CD8-positive, alpha-beta memory T cell (primary cell): ENCODE measurements at regions not wholly inside any gene's neighbourhood (a gene's known extent, or its start where the extent isn't known, plus 50 kb on each side); places are given as distances from the start of the nearest gene placed in this dataset.

Experiments used
- CTCF ChIA-PET: fragments of 350-600 bp; sonication (Branson Sonifier 250); formaldehyde crosslinking; loops from one replicate; lab custom pipeline; 2021; ENCODE audit warnings: antibody characterized with exemption; lab: Charles Lee
- POLR2A ChIA-PET: fragments of 350-600 bp; sonication (Branson Sonifier 250); formaldehyde crosslinking; loops from one replicate; lab custom pipeline; 2021; ENCODE audit warnings: antibody characterized with exemption; lab: Charles Lee
- DNase-seq, 5 donors: peaks; one replicate each; pipeline versions ENCODE4 v3.0.0 to v3.0.0-alpha.2; 2020 to 2022; ENCODE audit warnings: mixed read lengths in 1 of 5
- H3K27ac ChIP-seq: one replicate; pipeline ENCODE4 v1.7.0; 2013; ENCODE audit warnings: low read depth, mild to moderate bottlenecking, low read length, moderate library complexity
- H3K27me3 ChIP-seq: 2 replicates; pipeline ENCODE4 v1.7.0; 2013; ENCODE audit warnings: low read length, mild to moderate bottlenecking; ENCODE audit not compliant: insufficient read depth, poor library complexity, severe bottlenecking
- H3K36me3 ChIP-seq: 2 replicates; pipeline ENCODE4 v1.7.0; 2013; ENCODE audit warnings: mild to moderate bottlenecking, low read length, moderate library complexity; ENCODE audit not compliant: insufficient read depth
- H3K4me1 ChIP-seq: 2 replicates; pipeline ENCODE4 v1.7.0; 2013; ENCODE audit warnings: mild to moderate bottlenecking, low read length, moderate library complexity; ENCODE audit not compliant: insufficient read depth
- H3K4me3 ChIP-seq: 2 replicates; pipeline ENCODE4 v1.7.0; 2013; ENCODE audit warnings: mild to moderate bottlenecking, low read length
- H3K9me3 ChIP-seq: 2 replicates; pipeline ENCODE4 v1.7.0; 2013; ENCODE audit warnings: mild to moderate bottlenecking, low read length
- H3K27ac Mint-ChIP-seq, 8 donors: one replicate each; pipeline ENCODE4 v1.8.0; 2020 to 2021; ENCODE audit warnings: mixed read lengths in 8 of 8, mild to moderate bottlenecking in 6 of 8, inconsistent platforms in 3 of 8, moderate library complexity in 3 of 8
- H3K27me3 Mint-ChIP-seq, 2 donors: one replicate each; pipeline ENCODE4 v1.8.0; 2020 to 2021; ENCODE audit warnings: mixed read lengths in 2 of 2, mild to moderate bottlenecking in 1 of 2, moderate library complexity in 1 of 2
- H3K36me3 Mint-ChIP-seq, 3 donors: one replicate each; pipeline ENCODE4 v1.8.0; 2020 to 2021; ENCODE audit warnings: mixed read lengths in 3 of 3, inconsistent platforms in 1 of 3, mild to moderate bottlenecking in 1 of 3
- H3K4me1 Mint-ChIP-seq, 3 donors: one replicate each; pipeline ENCODE4 v1.8.0; 2020 to 2021; ENCODE audit warnings: mixed read lengths in 3 of 3, inconsistent platforms in 1 of 3, mild to moderate bottlenecking in 1 of 3
- H3K4me3 Mint-ChIP-seq, 7 donors: one replicate each; pipeline ENCODE4 v1.8.0; 2020 to 2021; ENCODE audit warnings: mixed read lengths in 7 of 7, mild to moderate bottlenecking in 6 of 7, moderate library complexity in 4 of 7, inconsistent platforms in 2 of 7
- H3K9me3 Mint-ChIP-seq, 5 donors: one replicate each; pipeline ENCODE4 v1.8.0; 2020 to 2022; ENCODE audit warnings: mixed read lengths in 5 of 5, mild to moderate bottlenecking in 3 of 5, moderate library complexity in 2 of 5, inconsistent platforms in 1 of 5

DNA sequence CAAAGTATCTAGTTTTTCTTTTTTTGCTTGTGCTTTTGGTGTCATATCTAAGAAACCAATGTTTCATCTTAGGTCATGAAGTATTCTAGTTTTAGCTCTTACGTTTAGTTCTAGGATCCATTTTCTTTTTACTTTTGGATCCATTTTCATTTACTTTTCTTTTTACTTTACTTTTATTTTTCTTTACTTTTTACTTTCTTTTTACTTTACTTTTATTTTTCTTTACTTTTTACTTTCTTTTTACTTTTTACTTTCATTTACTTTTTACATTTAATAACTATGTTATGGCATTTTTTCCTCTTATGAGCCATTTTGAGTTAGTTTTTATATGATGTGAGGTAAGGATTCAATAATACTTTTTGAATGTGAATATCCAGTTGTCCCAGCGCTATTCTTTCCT is 213.4 kb downstream of the ZFP36L2 start:
- Histone ChIP-seq H3K27ac (no peak overlapping the region), H3K4me1 (peaks cover 6% of the 10 kb centered on the region), H3K36me3 (no peaks in the 10 kb centered on the region), H3K9me3 (no peaks in the 10 kb centered on the region), H3K27me3 (no peaks in the 10 kb centered on the region), H3K4me3 (no peak overlapping the region)
- H3K4me3 Mint-ChIP-seq: no peak overlapping the region
- no peak for DNase-seq
- peaks cover 0 to 1% (median 0%) of the 10 kb centered on the region in 5 donors for H3K9me3 Mint-ChIP-seq
- ChIA-PET CTCF (no interaction called here), POLR2A (no interaction called here)
- H3K27me3 Mint-ChIP-seq: peaks cover 0 to 11% of the 10 kb centered on the region in 2 donors
- peaks cover 1 to 12% (median 4%) of the 10 kb centered on the region in 3 donors for H3K4me1 Mint-ChIP-seq
- H3K36me3 Mint-ChIP-seq: peaks cover 0 to 12% (median 0%) of the 10 kb centered on the region in 3 donors
- H3K27ac Mint-ChIP-seq: no peak overlapping the region

GRCh38 chr2:43011158-43011491 is 215.3 kb downstream of the ZFP36L2 start:
- H3K36me3 ChIP-seq: no peaks in the 10 kb centered on the region
- no peaks in the 10 kb centered on the region for H3K27me3 ChIP-seq
- Mint-ChIP-seq H3K27ac (no peak overlapping the region), H3K4me1 (peaks cover 1 to 12% (median 4%) of the 10 kb centered on the region in 3 donors), H3K9me3 (peaks cover 0 to 2% (median 0%) of the 10 kb centered on the region in 5 donors), H3K4me3 (no peak overlapping the region), H3K36me3 (peaks cover 0 to 17% (median 0%) of the 10 kb centered on the region in 3 donors), H3K27me3 (peaks cover 0 to 10% of the 10 kb centered on the region in 2 donors)
- H3K27ac ChIP-seq: no peak overlapping the region
- POLR2A ChIA-PET: no interaction called here
- H3K4me3 ChIP-seq: no peak overlapping the region
- no peak for DNase-seq
- no peaks in the 10 kb centered on the region for H3K9me3 ChIP-seq
- peaks cover 6% of the 10 kb centered on the region for H3K4me1 ChIP-seq
- CTCF ChIA-PET: no interaction called here

GRCh38 chr2:43010438-43011157 is 215.8 kb downstream of the ZFP36L2 start:
- H3K9me3 Mint-ChIP-seq: peaks cover 0 to 2% (median 0%) of the 10 kb centered on the region in 5 donors
- no peak overlapping the region for H3K27ac ChIP-seq
- no peak overlapping the region for H3K27ac Mint-ChIP-seq
- H3K36me3 Mint-ChIP-seq: peaks cover 0 to 17% (median 0%) of the 10 kb centered on the region in 3 donors
- no peak overlapping the region for H3K4me3 Mint-ChIP-seq
- no peak overlapping the region for H3K4me3 ChIP-seq
- H3K9me3 ChIP-seq: no peaks in the 10 kb centered on the region
- no peak for DNase-seq
- peaks cover 1 to 12% (median 4%) of the 10 kb centered on the region in 3 donors for H3K4me1 Mint-ChIP-seq
- CTCF ChIA-PET: no interaction called here
- POLR2A ChIA-PET: no interaction called here
- peaks cover 6% of the 10 kb centered on the region for H3K4me1 ChIP-seq
- no peaks in the 10 kb centered on the region for H3K36me3 ChIP-seq
- H3K27me3 ChIP-seq: no peaks in the 10 kb centered on the region
- H3K27me3 Mint-ChIP-seq: peaks cover 0 to 11% of the 10 kb centered on the region in 2 donors

GRCh38 chr2:43009448-43009847 is 217.0 kb downstream of the ZFP36L2 start:
- Mint-ChIP-seq H3K4me3 (no peak overlapping the region), H3K27me3 (peaks cover 0 to 7% of the 10 kb centered on the region in 2 donors), H3K36me3 (peaks cover 0 to 17% (median 0%) of the 10 kb centered on the region in 3 donors), H3K4me1 (peaks cover 1 to 12% (median 4%) of the 10 kb centered on the region in 3 donors), H3K27ac (no peak overlapping the region), H3K9me3 (peaks cover 0 to 2% (median 0%) of the 10 kb centered on the region in 5 donors)
- H3K27ac ChIP-seq: no peak overlapping the region
- no peaks in the 10 kb centered on the region for H3K36me3 ChIP-seq
- POLR2A ChIA-PET: no interaction called here
- no peak overlapping the region for H3K4me3 ChIP-seq
- DNase-seq: no peak
- no peaks in the 10 kb centered on the region for H3K9me3 ChIP-seq
- H3K27me3 ChIP-seq: no peaks in the 10 kb centered on the region
- CTCF ChIA-PET: no interaction called here
- peaks cover 6% of the 10 kb centered on the region for H3K4me1 ChIP-seq

- H3K27ac ChIP-seq: no peak overlapping the region
- Mint-ChIP-seq H3K27me3 (peaks cover 0 to 7% of the 10 kb centered on the region in 2 donors), H3K4me1 (peaks cover 1 to 12% (median 4%) of the 10 kb centered on the region in 3 donors), H3K4me3 (no peak overlapping the region), H3K27ac (no peak overlapping the region), H3K36me3 (peaks cover 0 to 17% (median 0%) of the 10 kb centered on the region in 3 donors), H3K9me3 (peaks cover 0 to 2% (median 0%) of the 10 kb centered on the region in 5 donors)
- H3K4me1 ChIP-seq: peaks cover 6% of the 10 kb centered on the region
- DNase-seq: no peak
- H3K4me3 ChIP-seq: no peak overlapping the region
- no peaks in the 10 kb centered on the region for H3K27me3 ChIP-seq
- ChIA-PET CTCF (interaction anchor here (0.7 kb wide), 1 partner anchor 9 kb away, joined by 3 read pairs; no protein-coding TSS in a partner anchor), POLR2A (no interaction called here)
- H3K9me3 ChIP-seq: no peaks in the 10 kb centered on the region
- H3K36me3 ChIP-seq: no peaks in the 10 kb centered on the region
Observed at GRCh38 chr2:43008388-43008787, 216.0 kb upstream of the HAAO start.

- no peak overlapping the region for H3K4me3 Mint-ChIP-seq
- peaks cover 0 to 17% (median 0%) of the 10 kb centered on the region in 3 donors for H3K36me3 Mint-ChIP-seq
- Histone ChIP-seq H3K4me1 (peaks cover 6% of the 10 kb centered on the region), H3K36me3 (no peaks in the 10 kb centered on the region), H3K27ac (no peak overlapping the region), H3K4me3 (no peak overlapping the region), H3K27me3 (no peaks in the 10 kb centered on the region), H3K9me3 (no peaks in the 10 kb centered on the region)
- POLR2A ChIA-PET: no interaction called here
- no peak for DNase-seq
- H3K27me3 Mint-ChIP-seq: peaks cover 0 to 7% of the 10 kb centered on the region in 2 donors
- peaks cover 1 to 12% (median 4%) of the 10 kb centered on the region in 3 donors for H3K4me1 Mint-ChIP-seq
- CTCF ChIA-PET: no interaction called here
- H3K9me3 Mint-ChIP-seq: peaks cover 0 to 2% (median 0%) of the 10 kb centered on the region in 5 donors
- H3K27ac Mint-ChIP-seq: no peak overlapping the region
Observed at GRCh38 chr2:43007901-43008300, 215.5 kb upstream of the HAAO start.

DNA sequence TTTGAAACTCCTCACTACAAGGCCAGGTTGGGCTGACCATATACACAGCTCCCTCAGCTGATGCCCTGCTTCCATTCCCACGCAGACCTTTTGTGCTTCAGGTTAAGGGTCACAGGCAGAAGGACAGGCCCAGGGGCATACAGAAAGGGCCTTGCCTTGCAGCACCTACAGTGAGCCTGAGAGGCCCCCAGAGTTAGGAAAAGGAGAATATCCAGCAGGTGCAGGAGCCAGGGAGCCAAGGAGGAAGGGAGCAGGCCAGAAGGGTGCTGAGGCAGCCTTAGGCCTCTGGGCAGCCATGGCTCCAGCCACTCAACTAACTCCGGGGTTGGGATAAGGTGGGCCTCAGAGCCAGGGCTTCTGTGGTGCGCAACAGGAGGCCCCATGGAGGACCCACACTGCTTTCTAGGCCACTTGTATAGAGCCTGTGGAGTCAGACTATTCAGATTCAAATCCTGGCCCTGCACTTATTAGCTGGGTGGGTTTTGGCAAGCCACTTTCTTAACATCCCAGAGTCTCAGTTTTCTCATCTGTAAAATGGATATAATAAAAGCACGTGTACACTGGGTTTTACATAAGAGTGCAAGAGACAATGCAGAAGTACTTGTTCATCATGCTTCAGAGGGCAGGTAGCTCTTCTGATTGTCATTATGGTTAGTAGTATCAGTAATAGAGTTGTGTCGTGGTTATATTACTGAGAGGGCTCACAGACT is 214.6 kb upstream of the HAAO start:
- Mint-ChIP-seq H3K27ac (no peak overlapping the region), H3K36me3 (peaks cover 0 to 17% (median 0%) of the 10 kb centered on the region in 3 donors), H3K9me3 (peaks cover 0 to 2% (median 0%) of the 10 kb centered on the region in 5 donors), H3K4me3 (no peak overlapping the region), H3K27me3 (peaks cover 0 to 6% of the 10 kb centered on the region in 2 donors), H3K4me1 (peaks cover 1 to 12% (median 4%) of the 10 kb centered on the region in 3 donors)
- no peaks in the 10 kb centered on the region for H3K27me3 ChIP-seq
- no peaks in the 10 kb centered on the region for H3K9me3 ChIP-seq
- no peak overlapping the region for H3K27ac ChIP-seq
- peaks cover 6% of the 10 kb centered on the region for H3K4me1 ChIP-seq
- no peak for DNase-seq
- H3K36me3 ChIP-seq: no peaks in the 10 kb centered on the region
- no peak overlapping the region for H3K4me3 ChIP-seq
- ChIA-PET CTCF (no interaction called here), POLR2A (no interaction called here)
